PC-9 (cell line): ENCODE measurements at regions not wholly inside any gene's neighbourhood (a gene's known extent, or its start where the extent isn't known, plus 50 kb on each side); places are given as distances from the start of the nearest gene placed in this dataset.

Experiments used
- BruUV-seq: library from RNA; stranded (reverse); fragments of 400-500 nt; replicated peaks from 2 replicates; lab custom pipeline; 2021; lab: Mats Ljungman, UMichigan
- CTCF ChIA-PET: fragments of 300-600 bp; sonication (Branson Sonifier 250); formaldehyde crosslinking; loops from one replicate; lab custom pipeline; 2022; ENCODE audit warnings: antibody characterized with exemption; lab: Charles Lee
- POLR2A ChIA-PET: fragments of 300-600 bp; sonication (Branson Sonifier 250); formaldehyde crosslinking; loops from one replicate; lab custom pipeline; 2022; ENCODE audit warnings: antibody characterized with exemption; ENCODE audit not compliant: unreplicated experiment; lab: Charles Lee
- DNase-seq, 2 experiments: peaks; one replicate each; pipeline versions ENCODE4 v3.0.0 to v3.0.0-alpha.2; 2015 to 2022; ENCODE audit warnings: mixed read lengths in 1 of 2
- H2AFZ ChIP-seq: fragments of 200-600 bp; sonication (generic); 2 replicates; pipeline ENCODE4 v1.8.1; 2017; ENCODE audit warnings: antibody characterized with exemption
- H3F3A ChIP-seq: fragments of 200-600 bp; sonication (generic); 2 replicates; pipeline ENCODE4 v1.8.1; 2017; ENCODE audit warnings: antibody characterized with exemption, mild to moderate bottlenecking, low read depth; ENCODE audit not compliant: insufficient read depth
- H3K27ac ChIP-seq: fragments of 200-600 bp; sonication (generic); 2 replicates; pipeline ENCODE4 v1.6.1; 2016; ENCODE audit warnings: mixed run types
- H3K27me3 ChIP-seq: fragments of 200-600 bp; sonication (generic); 2 replicates; pipeline ENCODE4 v1.6.1; 2016; ENCODE audit warnings: low read depth, mixed run types; ENCODE audit not compliant: insufficient read depth
- H3K36me3 ChIP-seq: fragments of 200-600 bp; sonication (generic); 2 replicates; pipeline ENCODE4 v1.6.1; 2016; ENCODE audit warnings: low read depth, mixed run types
- H3K4me1 ChIP-seq: fragments of 200-600 bp; sonication (generic); replicated peaks from 2 replicates; pipeline ENCODE4 v1.6.1; 2016; ENCODE audit warnings: mixed run types; ENCODE audit not compliant: insufficient read depth
- H3K4me2 ChIP-seq: fragments of 200-600 bp; sonication (generic); 2 replicates; pipeline ENCODE4 v1.6.1; 2017; ENCODE audit warnings: mixed run types
- H3K4me3 ChIP-seq: fragments of 200-600 bp; sonication (generic); 2 replicates; pipeline ENCODE4 v1.6.1; 2016; ENCODE audit warnings: mixed run types
- H3K79me2 ChIP-seq: fragments of 200-600 bp; sonication (generic); 2 replicates; pipeline ENCODE4 v1.6.1; 2017; ENCODE audit warnings: low read depth, mixed run types
- H3K9me2 ChIP-seq: fragments of 200-600 bp; sonication (generic); 2 replicates; pipeline ENCODE4 v1.8.1; 2017; ENCODE audit warnings: mild to moderate bottlenecking; ENCODE audit not compliant: insufficient read depth
- H3K9me3 ChIP-seq: fragments of 200-600 bp; sonication (generic); 2 replicates; pipeline ENCODE4 v1.8.1; 2016; ENCODE audit warnings: low read depth; ENCODE audit not compliant: insufficient read depth
- H4K20me1 ChIP-seq: fragments of 200-600 bp; sonication (generic); 2 replicates; pipeline ENCODE4 v1.8.1; 2017; ENCODE audit not compliant: insufficient read depth
- EZH2 ChIP-seq: fragments of 200-600 bp; sonication (generic); IDR thresholded peaks from 2 replicates; pipeline ENCODE4 v1.8.0; 2017; ENCODE audit warnings: antibody characterized with exemption, low read depth
- intact Hi-C: fragments of 100-400 bp; cut with micrococcal nuclease; formaldehyde crosslinking; loops from one replicate; pipeline ENCODE4 v1.10.0; 2022; ENCODE audit not compliant: unreplicated experiment
- TF ChIP-seq, protein P1 (sequence below): fragments of 200-600 bp; sonication (generic); conservative IDR thresholded peaks from 2 replicates; pipeline ENCODE4 v1.6.1; 2017; ENCODE audit warnings: mixed run types, antibody characterized with exemption, mild to moderate bottlenecking, moderate library complexity

DNA sequence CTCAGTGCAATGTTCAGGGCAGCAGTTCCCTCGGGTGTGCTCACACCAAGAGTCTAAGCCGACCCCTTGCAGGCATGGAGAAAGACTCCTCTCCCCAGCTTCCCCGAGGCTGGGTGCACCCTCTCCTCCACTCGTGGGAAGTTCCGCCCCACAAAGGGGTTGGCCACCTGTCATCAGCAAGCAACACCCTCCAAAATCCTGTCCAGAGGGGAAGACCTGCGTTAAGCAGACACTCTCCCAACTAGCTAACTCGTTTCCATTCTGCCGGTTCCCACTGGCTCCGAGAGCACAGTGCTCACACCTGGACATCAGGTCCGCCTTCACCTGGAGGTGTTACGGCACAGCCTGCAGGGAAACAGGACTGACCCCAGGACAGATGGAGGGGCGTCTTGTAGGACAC, 117.9 kb upstream of the IRX4 start:
- Histone ChIP-seq H2AFZ (no peak overlapping the region), H3K27me3 (peaks cover 100% of the 10 kb centered on the region), H3K9me3 (no peaks in the 10 kb centered on the region), H3K36me3 (no peaks in the 10 kb centered on the region), H3K9me2 (no peaks in the 10 kb centered on the region), H3K4me3 (no peak overlapping the region), H3K27ac (no peak overlapping the region), H3K79me2 (no peaks in the 10 kb centered on the region), H3F3A (no peaks in the 10 kb centered on the region), H3K4me1 (no peaks in the 10 kb centered on the region), H3K4me2 (no peak overlapping the region), H4K20me1 (no peaks in the 10 kb centered on the region)
- POLR2A ChIA-PET, result no interaction called here
- no TSS peak for BruUV-seq
- CTCF ChIA-PET, result no interaction called here
- peak; percentile 41; the same call in 1 of the 2 replicates for TF ChIP-seq EZH2
- TF ChIP-seq, protein P1, sequence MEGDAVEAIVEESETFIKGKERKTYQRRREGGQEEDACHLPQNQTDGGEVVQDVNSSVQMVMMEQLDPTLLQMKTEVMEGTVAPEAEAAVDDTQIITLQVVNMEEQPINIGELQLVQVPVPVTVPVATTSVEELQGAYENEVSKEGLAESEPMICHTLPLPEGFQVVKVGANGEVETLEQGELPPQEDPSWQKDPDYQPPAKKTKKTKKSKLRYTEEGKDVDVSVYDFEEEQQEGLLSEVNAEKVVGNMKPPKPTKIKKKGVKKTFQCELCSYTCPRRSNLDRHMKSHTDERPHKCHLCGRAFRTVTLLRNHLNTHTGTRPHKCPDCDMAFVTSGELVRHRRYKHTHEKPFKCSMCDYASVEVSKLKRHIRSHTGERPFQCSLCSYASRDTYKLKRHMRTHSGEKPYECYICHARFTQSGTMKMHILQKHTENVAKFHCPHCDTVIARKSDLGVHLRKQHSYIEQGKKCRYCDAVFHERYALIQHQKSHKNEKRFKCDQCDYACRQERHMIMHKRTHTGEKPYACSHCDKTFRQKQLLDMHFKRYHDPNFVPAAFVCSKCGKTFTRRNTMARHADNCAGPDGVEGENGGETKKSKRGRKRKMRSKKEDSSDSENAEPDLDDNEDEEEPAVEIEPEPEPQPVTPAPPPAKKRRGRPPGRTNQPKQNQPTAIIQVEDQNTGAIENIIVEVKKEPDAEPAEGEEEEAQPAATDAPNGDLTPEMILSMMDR, result no peak
- DNase-seq, result no peak
- intact Hi-C loops, result no loop called here

DNA sequence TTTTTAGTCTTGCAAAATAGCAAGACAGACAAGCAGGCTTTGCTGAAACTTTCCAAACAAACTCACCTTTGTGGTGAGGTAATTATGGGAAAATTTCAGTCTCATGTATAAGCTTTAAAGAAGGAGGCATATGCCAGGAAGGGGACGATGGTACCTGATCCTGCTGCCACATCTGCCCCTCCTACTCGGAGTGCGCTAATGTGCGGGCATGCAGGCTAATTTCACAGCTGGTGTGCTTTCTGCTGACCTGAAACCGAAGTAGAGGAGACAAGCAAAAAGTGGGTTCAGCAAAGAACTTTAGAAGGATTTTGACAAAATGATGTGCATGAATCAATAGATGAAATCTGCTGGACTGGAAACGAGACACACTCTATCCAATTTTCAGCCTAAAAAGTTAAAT, 117.1 kb upstream of the IRX4 start:
- BruUV-seq, result no TSS peak
- no peaks in the 10 kb centered on the region for H3K9me3 ChIP-seq
- no peak overlapping the region for H3K4me3 ChIP-seq
- H3K9me2 ChIP-seq, result no peaks in the 10 kb centered on the region
- H3F3A ChIP-seq, result no peaks in the 10 kb centered on the region
- CTCF ChIA-PET, result no interaction called here
- no peaks in the 10 kb centered on the region for H3K79me2 ChIP-seq
- POLR2A ChIA-PET, result no interaction called here
- intact Hi-C loops, result no loop called here
- H2AFZ ChIP-seq, result no peak overlapping the region
- no peak overlapping the region for H3K4me2 ChIP-seq
- no peak for DNase-seq
- H3K4me1 ChIP-seq, result no peaks in the 10 kb centered on the region
- H3K36me3 ChIP-seq, result no peaks in the 10 kb centered on the region
- TF ChIP-seq EZH2, result no peak
- peaks cover 100% of the 10 kb centered on the region for H3K27me3 ChIP-seq
- no peaks in the 10 kb centered on the region for H4K20me1 ChIP-seq
- no peak overlapping the region for H3K27ac ChIP-seq

DNA sequence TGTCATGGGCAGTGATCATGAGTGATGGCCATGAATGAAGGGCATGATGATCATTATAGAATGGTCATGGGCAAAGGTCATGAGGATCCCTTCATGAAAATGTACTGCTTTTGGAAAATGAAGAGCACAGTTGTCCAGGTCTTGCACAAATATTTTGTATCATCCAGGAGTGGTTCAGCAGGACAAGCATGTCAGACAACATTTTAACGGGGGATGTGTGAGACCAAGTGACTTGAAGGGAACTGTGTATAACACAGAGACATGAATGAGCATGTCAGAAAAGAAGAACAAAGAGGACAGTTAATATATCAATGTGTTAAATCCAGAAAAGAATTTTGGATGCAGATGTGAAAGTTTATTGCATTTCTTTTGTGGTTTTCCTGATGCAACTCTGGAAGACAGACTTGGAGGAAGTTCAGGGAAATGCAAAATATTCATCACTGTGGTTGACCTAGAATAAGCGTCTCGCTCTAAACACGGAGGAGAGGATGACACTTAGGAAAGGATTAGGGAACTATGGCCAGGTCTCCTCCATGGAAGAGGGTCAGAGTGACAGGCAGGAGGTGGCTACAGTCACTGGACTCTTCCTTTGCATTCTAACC, 116.1 kb upstream of the IRX4 start:
- no peaks in the 10 kb centered on the region for H3K9me3 ChIP-seq
- H3K27ac ChIP-seq, result no peak overlapping the region
- H2AFZ ChIP-seq, result no peak overlapping the region
- DNase-seq, result no peak
- H3K9me2 ChIP-seq, result no peaks in the 10 kb centered on the region
- H3K27me3 ChIP-seq, result peaks cover 100% of the 10 kb centered on the region
- H3K4me2 ChIP-seq, result no peak overlapping the region
- H3K36me3 ChIP-seq, result no peaks in the 10 kb centered on the region
- H3K4me1 ChIP-seq, result no peaks in the 10 kb centered on the region
- ChIA-PET CTCF (no interaction called here), POLR2A (no interaction called here)
- no peaks in the 10 kb centered on the region for H4K20me1 ChIP-seq
- H3K4me3 ChIP-seq, result no peak overlapping the region
- TF ChIP-seq, protein P1, result no peak
- no peak for TF ChIP-seq EZH2
- no peaks in the 10 kb centered on the region for H3F3A ChIP-seq
- no TSS peak for BruUV-seq
- no peaks in the 10 kb centered on the region for H3K79me2 ChIP-seq
- intact Hi-C loops, result no loop called here

DNA sequence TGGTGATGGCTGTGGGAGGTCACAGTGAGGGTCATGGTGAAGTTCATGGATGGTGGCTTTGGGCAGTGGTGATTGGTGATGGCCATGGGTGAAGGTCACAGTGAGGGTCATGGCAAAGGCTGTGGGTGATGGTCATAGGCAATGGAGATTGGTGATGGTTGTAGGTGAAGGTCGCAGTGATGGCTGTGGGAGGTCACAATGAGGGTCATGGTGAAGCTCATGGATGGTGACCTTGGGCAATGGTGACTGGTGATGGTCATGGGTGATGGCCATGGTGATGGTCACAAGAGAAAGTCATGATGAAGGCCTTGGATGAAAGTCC, 115.6 kb upstream of the IRX4 start:
- Histone ChIP-seq H2AFZ (no peak overlapping the region), H3F3A (no peaks in the 10 kb centered on the region), H3K36me3 (no peaks in the 10 kb centered on the region), H3K27ac (no peak overlapping the region), H3K79me2 (no peaks in the 10 kb centered on the region), H3K4me1 (no peaks in the 10 kb centered on the region), H3K27me3 (peaks cover 100% of the 10 kb centered on the region), H3K4me2 (no peak overlapping the region), H3K9me3 (no peaks in the 10 kb centered on the region), H3K4me3 (no peak overlapping the region), H4K20me1 (no peaks in the 10 kb centered on the region), H3K9me2 (no peaks in the 10 kb centered on the region)
- no TSS peak for BruUV-seq
- intact Hi-C loops, result no loop called here
- POLR2A ChIA-PET, result no interaction called here
- TF ChIP-seq, protein P1, result no peak
- no peak for TF ChIP-seq EZH2
- no peak for DNase-seq
- CTCF ChIA-PET, result no interaction called here
